Ectodermal cell (in vitro differentiated cells): ENCODE measurements at regions not wholly inside any gene's neighbourhood (a gene's known extent, or its start where the extent isn't known, plus 50 kb on each side); places are given as distances from the start of the nearest gene placed in this dataset.
"Not testable (repeated sequence)": the region's sequence is repeated elsewhere in the genome, so short reads cannot be mapped to it uniquely, and the experiment has no call there.

Source experiments
- H3K27ac ChIP-seq: 2 replicates; pipeline ENCODE4 v1.7.0; 2013; ENCODE audit warnings: mild to moderate bottlenecking, low read depth, low read length; ENCODE audit not compliant: insufficient read depth, poor library complexity, severe bottlenecking
- H3K27me3 ChIP-seq: 2 replicates; pipeline ENCODE4 v1.7.0; 2013; ENCODE audit warnings: mild to moderate bottlenecking, low read length; ENCODE audit not compliant: insufficient read depth, control insufficient read depth, poor library complexity, severe bottlenecking
- H3K36me3 ChIP-seq: one replicate; pipeline ENCODE4 v1.7.0; 2013; ENCODE audit warnings: low read length; ENCODE audit not compliant: control insufficient read depth, insufficient read depth
- H3K4me1 ChIP-seq: one replicate; pipeline ENCODE4 v1.7.0; 2013; ENCODE audit warnings: low read length; ENCODE audit not compliant: control insufficient read depth, insufficient read depth
- H3K4me3 ChIP-seq: 2 replicates; pipeline ENCODE4 v1.7.0; 2013; ENCODE audit warnings: low read depth, low read length, control low read depth; ENCODE audit not compliant: insufficient read depth
- H3K9me3 ChIP-seq: 2 replicates; pipeline ENCODE4 v1.7.0; 2013; ENCODE audit warnings: mild to moderate bottlenecking, low read length, moderate library complexity; ENCODE audit not compliant: control insufficient read depth
- WGBS, 2 experiments: methylation state at CpG; one replicate each; pipeline ENCODE4 v1.1.7; 2013; ENCODE audit warnings: missing lambda C conversion rate in 2 of 2; 5-methylcytosine and 5-hydroxymethylcytosine counted together

DNA sequence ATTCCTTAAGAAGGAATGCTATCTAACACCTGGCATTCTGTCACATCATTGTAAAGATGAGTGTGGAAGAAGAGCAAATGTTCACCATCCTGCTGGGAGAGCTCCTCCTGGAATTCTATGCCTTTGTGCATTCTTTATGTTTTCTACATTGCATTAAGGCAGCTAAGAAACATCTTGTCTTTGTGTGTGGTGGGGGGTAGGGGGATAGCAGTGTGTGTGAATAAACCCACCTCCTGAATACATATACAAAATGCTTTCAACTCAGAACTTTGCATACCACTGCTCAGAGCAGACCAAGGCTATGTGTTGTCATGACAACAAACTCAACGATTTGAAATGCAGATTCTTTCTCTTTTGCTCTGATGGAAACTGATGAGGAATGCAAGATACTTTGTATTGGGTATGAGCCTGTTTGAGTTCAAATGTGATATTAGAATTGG lies 193.6 kb upstream of the KAZN start:
- Histone ChIP-seq H3K27me3 (no peaks in the 10 kb centered on the region), H3K36me3 (no peaks in the 10 kb centered on the region), H3K9me3 (no peaks in the 10 kb centered on the region), H3K4me3 (no peak overlapping the region), H3K27ac (peak overlapping the region; percentile 44), H3K4me1 (peaks cover 6% of the 10 kb centered on the region)
- WGBS, 2 experiments, result 12 to 19% methylated on average over 1 of the region's 1 CpG

DNA sequence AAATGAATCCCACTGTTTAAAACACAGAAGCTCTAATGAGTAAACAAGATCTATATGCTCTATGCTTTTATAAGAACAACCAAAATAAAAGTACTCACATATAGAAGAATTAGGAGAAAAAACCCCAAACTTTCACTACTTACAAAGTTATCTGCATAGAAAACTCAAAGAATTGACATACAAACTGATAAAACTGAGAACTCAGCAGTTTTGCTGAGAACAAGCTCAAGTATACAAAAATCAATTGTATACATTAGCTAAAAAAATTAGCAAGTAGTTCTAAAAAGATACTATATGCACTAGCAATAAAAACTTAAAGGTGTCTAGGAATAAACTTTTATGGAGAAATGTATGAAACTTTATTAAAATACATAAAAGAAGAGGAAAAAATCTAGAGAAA lies 186.2 kb upstream of the KAZN start:
- Histone ChIP-seq H3K9me3 (no peaks in the 10 kb centered on the region), H3K4me1 (no peaks in the 10 kb centered on the region), H3K27ac (no peak overlapping the region), H3K36me3 (no peaks in the 10 kb centered on the region), H3K27me3 (no peaks in the 10 kb centered on the region), H3K4me3 (no peak overlapping the region)

DNA sequence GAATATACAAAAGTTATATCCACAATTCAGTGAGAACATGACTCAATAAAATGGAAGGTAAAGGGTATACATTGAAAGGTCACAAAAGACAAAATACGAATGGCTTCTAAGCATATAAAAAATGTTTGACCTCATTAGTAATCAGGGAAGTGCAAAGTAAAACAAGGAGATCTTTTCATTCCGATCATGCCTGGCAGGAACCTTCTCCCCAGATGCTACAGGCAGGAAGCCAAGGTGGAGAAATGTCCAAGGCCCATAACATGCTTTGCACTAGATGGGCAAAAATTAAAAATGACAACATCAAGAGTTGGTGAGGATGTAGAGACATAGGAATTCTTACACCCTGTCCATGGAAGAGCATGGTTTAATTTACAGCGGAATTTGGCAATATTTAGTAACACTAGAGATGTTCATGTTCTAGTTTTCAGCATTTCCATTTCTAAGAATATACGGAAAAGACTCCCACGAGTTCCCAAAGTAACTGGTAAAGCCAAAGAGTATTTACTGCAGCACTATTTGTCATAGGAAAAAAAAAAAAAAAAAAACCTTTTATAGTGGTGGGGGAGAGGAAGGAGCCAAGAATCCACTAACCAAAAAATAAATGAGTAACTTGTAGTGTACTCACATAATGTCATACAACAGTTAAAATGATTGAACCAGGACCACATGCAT lies 184.5 kb upstream of the KAZN start:
- WGBS, 2 experiments, result 90% methylated on average over 2 to 5 of the region's 5 CpGs
- Histone ChIP-seq H3K27me3 (no peaks in the 10 kb centered on the region), H3K4me3 (no peak overlapping the region), H3K36me3 (no peaks in the 10 kb centered on the region), H3K4me1 (no peaks in the 10 kb centered on the region), H3K27ac (no peak overlapping the region), H3K9me3 (no peaks in the 10 kb centered on the region)

DNA sequence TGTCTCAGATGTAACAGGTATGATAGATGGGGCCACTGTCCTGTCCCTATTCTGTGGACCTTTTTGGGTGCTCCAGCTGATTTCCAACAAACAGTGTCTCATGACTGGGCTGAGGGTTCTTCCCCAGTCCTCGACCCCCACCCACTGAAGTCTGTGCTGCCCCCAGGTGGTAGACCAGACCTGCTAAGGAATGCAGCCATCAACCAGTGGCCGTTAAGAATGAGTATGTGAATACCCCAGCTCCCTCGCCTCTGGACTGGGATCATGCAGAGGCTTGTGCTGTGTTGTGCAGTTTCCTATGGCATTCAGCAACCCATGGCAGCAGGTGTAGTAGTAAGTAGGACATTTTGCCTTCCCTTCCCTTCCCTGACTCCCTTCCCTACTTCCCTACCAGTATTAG lies 183.1 kb upstream of the KAZN start:
- no peaks in the 10 kb centered on the region for H3K4me1 ChIP-seq
- no peaks in the 10 kb centered on the region for H3K9me3 ChIP-seq
- H3K27ac ChIP-seq, result no peak overlapping the region
- no peak overlapping the region for H3K4me3 ChIP-seq
- no peaks in the 10 kb centered on the region for H3K27me3 ChIP-seq
- H3K36me3 ChIP-seq, result no peaks in the 10 kb centered on the region
- 72 to 79% methylated on average over 3 of the region's 3 CpGs for WGBS, 2 experiments

DNA sequence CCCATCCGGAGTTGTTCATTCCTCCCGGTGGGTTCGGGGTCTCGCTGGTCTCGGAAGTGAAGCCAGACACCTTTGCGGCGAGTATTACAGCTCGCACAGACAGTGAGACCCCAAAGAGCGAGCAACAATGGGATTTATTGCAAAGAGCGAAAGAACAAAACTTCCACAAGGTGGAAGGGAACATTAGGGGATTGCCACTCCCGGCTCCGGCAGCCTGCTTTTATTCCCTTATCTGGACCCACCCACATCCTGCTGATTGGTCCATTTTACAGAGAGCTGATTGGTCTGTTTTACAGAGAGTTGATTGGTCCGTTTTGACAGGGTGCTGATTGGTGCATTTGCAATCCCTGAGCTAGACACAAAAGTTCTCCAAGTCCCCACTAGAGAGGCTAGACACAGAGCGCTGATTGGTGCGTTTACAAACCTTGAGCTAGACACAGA lies 178.7 kb upstream of the KAZN start:
- 95 to 96% methylated on average over 15 of the region's 15 CpGs for WGBS, 2 experiments
- not testable (repeated sequence) for H3K27ac ChIP-seq, H3K36me3 ChIP-seq, H3K27me3 ChIP-seq, H3K4me3 ChIP-seq, H3K4me1 ChIP-seq, H3K9me3 ChIP-seq

DNA sequence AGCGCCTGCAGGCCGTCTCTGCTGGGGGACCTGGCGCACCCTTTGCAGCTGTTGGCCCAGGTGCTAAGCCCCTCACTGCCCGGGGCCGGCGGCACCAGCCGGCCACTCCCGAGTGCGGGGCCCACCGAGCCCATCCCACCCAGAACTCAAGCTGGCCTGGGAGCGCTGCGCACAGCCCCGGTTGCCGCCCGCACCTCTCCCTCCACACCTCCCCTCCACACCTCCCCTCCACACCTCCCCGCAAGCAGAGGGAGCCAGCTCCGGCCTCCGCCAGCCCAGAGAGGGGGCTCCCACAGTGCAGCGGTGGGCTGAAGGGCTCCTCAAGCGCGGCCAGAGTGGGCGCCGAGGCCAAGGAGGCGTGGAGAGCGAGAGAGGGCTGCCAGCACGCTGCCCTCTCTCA lies 177.8 kb upstream of the KAZN start:
- Histone ChIP-seq H3K27ac (no peak overlapping the region), H3K9me3 (no peaks in the 10 kb centered on the region), H3K4me1 (no peaks in the 10 kb centered on the region), H3K27me3 (no peaks in the 10 kb centered on the region), H3K4me3 (no peak overlapping the region), H3K36me3 (no peaks in the 10 kb centered on the region)
- 94 to 98% methylated on average over 26 of the region's 26 CpGs for WGBS, 2 experiments

DNA sequence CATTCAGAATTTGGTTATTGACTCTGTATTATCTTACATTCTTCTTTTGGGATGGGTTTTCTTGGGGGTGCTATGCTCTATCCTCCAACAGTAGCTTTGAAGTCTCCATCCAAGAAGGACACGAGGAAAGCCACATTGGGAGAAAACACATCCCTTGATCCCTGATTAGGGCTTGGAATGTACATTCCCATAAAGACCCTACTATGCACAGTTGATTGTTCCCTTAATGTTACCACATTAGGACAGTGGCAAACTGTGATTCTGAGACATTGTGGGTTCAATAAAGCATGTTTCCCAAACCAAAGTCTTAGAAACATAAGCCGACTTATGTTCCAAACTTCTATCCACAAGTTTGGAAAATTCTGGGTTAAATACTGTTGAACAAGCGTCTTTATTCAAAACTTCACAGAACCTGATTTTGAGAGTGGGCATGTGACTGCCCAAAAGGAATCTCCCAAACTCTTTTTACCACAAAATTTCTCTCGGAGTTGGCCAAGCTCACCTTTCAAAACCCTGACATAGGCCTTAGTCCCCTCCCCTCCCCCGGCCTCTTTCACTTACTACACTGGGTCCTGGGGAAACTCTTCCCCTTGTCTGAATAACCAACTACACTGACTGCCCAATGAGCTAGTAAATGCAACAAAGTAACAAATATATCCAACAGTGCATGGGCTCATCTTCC lies 177.0 kb upstream of the KAZN start:
- WGBS, 2 experiments, result 91 to 96% methylated on average over 5 of the region's 5 CpGs
- no peaks in the 10 kb centered on the region for H3K27me3 ChIP-seq
- no peaks in the 10 kb centered on the region for H3K4me1 ChIP-seq
- H3K4me3 ChIP-seq, result no peak overlapping the region
- H3K27ac ChIP-seq, result no peak overlapping the region
- no peaks in the 10 kb centered on the region for H3K9me3 ChIP-seq
- H3K36me3 ChIP-seq, result no peaks in the 10 kb centered on the region

DNA sequence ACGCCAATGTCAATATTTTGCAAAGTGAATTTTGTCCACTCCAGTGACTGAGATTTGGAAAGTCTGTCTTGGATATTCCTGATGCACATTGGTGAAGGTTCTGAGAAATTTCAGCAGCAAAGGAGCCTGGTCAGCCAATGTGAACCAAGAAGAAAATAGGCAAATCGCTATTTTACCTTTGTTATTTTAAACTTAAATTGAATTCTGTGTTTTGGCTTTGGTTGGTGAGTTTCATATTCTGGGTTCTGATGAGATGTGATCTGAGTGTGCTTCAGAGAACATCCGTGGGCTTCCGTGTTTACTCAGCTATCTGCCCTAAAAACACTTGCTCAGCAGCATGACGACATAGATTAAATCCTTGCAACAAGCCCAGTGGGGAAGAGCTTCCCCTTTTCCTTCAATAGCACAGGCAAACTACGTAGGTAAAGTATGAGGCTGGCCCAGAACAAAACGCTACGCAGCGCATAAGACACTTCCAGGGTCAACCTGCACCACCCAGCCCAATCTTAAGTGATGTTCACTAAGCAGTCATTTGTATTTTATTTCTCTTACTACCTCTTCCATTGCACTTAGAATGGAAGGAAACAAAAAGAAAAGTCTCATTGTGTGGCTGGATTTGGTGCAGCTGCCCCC lies 176.4 kb upstream of the KAZN start:
- Histone ChIP-seq H3K27ac (no peak overlapping the region), H3K27me3 (no peaks in the 10 kb centered on the region), H3K36me3 (no peaks in the 10 kb centered on the region), H3K4me1 (no peaks in the 10 kb centered on the region), H3K4me3 (no peak overlapping the region), H3K9me3 (no peaks in the 10 kb centered on the region)
- WGBS, 2 experiments, result 88 to 91% methylated on average over 9 of the region's 9 CpGs

DNA sequence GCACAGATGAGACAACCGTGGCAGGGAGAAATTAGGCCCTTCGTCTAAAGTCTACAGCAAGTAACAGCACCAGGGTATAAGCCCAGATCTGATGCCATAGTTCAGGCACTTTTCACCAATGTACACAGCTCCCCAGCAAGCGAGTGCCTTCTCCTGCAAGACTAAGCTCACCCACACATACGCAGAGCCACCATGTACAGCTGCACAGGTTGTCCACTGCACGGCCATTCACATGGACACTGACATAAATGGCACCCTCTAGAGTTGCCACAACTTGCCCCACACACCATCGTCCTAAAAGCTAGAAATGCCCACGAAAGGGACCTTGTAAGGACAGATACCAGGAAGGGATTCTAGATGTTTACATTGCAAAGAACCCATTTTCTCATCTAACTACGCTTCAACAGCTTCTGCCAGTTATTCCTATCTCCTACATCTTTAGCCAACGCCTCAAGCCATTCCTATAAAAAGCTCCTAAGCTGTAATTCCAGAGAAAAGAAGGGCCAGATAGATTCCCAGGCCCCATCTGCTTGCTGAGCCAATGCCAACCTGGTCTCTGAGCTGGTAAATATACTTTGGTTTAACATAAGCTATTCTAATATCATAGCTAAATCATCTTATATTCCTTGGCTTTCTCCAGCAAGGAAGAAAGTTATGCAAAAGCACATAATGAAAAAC lies 174.0 kb upstream of the KAZN start:
- H3K9me3 ChIP-seq, result no peaks in the 10 kb centered on the region
- no peaks in the 10 kb centered on the region for H3K36me3 ChIP-seq
- H3K27me3 ChIP-seq, result no peaks in the 10 kb centered on the region
- no peaks in the 10 kb centered on the region for H3K4me1 ChIP-seq
- 90 to 92% methylated on average over 9 of the region's 9 CpGs for WGBS, 2 experiments
- H3K4me3 ChIP-seq, result no peak overlapping the region
- H3K27ac ChIP-seq, result no peak overlapping the region

DNA sequence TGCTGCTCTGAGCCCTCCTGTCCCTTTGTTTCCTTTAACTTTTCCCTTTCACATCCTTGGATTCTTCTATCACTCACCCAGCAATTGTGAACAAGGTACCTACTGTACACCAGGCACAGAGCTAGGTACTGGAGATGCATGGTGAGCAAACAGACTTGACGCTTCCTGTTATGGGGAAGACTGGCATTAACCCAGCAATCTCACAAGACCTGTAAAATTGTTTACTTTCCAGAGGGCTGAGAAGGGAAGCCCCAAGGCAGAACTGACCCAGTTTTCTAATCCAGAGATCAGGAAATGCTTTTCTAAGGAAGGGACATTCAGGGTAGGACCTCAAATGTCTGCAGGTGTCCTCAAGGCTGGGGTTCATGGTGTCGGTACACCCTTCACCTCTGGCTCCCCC lies 171.6 kb upstream of the KAZN start:
- H3K27me3 ChIP-seq, result no peaks in the 10 kb centered on the region
- H3K4me3 ChIP-seq, result no peak overlapping the region
- WGBS, 2 experiments, result 89 to 98% methylated on average over 2 of the region's 2 CpGs
- no peaks in the 10 kb centered on the region for H3K4me1 ChIP-seq
- no peak overlapping the region for H3K27ac ChIP-seq
- H3K36me3 ChIP-seq, result no peaks in the 10 kb centered on the region
- H3K9me3 ChIP-seq, result no peaks in the 10 kb centered on the region
